Upper lobe of left lung (tissue), 6 donors: ENCODE measurements at regions not wholly inside any gene's neighbourhood (a gene's known extent, or its start where the extent isn't known, plus 50 kb on each side); places are given as distances from the start of the nearest gene placed in this dataset.

Experiments used
- ATAC-seq, 2 donors: fragments of 200-7000 bp; cut with Tn5 transposase; one replicate each; pipeline ENCODE4 v1.9.1; 2022; ENCODE audit warnings: mild to moderate bottlenecking in 2 of 2, moderate library complexity in 2 of 2; ENCODE audit not compliant: low FRiP score in 2 of 2
- DNase-seq, 2 donors: peaks; one replicate each; pipeline ENCODE4 v3.0.0-alpha.2; 2019 to 2020
- H3K27ac ChIP-seq, 4 donors: fragments of 200-600 bp; sonication (generic); one replicate each; pipeline ENCODE4 v1.5.1; 2016 to 2019
- H3K27me3 ChIP-seq, 4 donors: fragments of 200-600 bp; sonication (generic); one replicate each; pipeline ENCODE4 v1.5.1; 2017 to 2019
- H3K36me3 ChIP-seq, 4 donors: fragments of 200-600 bp; sonication (generic); one replicate each; pipeline ENCODE4 v1.5.1; 2016 to 2019
- H3K4me1 ChIP-seq, 4 donors: fragments of 200-600 bp; sonication (generic); one replicate each; pipeline ENCODE4 v1.5.1; 2018 to 2019
- H3K4me3 ChIP-seq, 4 donors: fragments of 200-600 bp; sonication (generic); one replicate each; pipeline ENCODE4 v1.5.1; 2017 to 2019; ENCODE audit warnings: mild to moderate bottlenecking in 2 of 4, moderate library complexity in 1 of 4
- H3K9me3 ChIP-seq, 4 donors: fragments of 200-600 bp; sonication (generic); one replicate each; pipeline ENCODE4 v1.5.1; 2018 to 2019
- CTCF ChIP-seq, 6 experiments: fragments of 450-650 bp in 4 of 6; fragments of 200-600 bp in 2 of 6; sonication (generic) in 2 of 6; IDR thresholded peaks; one replicate each; pipeline ENCODE4 v1.5.1; 2016 to 2019; ENCODE audit warnings: antibody characterized with exemption in 6 of 6
- EP300 ChIP-seq, 4 donors: sonication (generic); formaldehyde crosslinking; IDR thresholded peaks; one replicate each; pipeline ENCODE4 v1.5.1; 2017; ENCODE audit warnings: antibody characterized with exemption in 4 of 4, control low read depth in 2 of 4
- POLR2A ChIP-seq, 4 donors: fragments of 450-650 bp; IDR thresholded peaks; one replicate each; pipeline ENCODE4 v1.5.1; 2016 to 2017; ENCODE audit warnings: antibody characterized with exemption in 4 of 4, mild to moderate bottlenecking in 2 of 4
- POLR2AphosphoS5 ChIP-seq, 2 donors: sonication (generic); formaldehyde crosslinking; IDR thresholded peaks; one replicate each; pipeline ENCODE4 v1.5.1; 2017; ENCODE audit warnings: antibody characterized with exemption in 2 of 2
- WGBS, 2 donors: methylation state at CpG; one replicate each; pipeline ENCODE4 v1.1.5; 2017 to 2018; 5-methylcytosine and 5-hydroxymethylcytosine counted together
- donor health status: DM: no; HTN: no; CAD: no; lungs with moderate emphysema.
- donor health status: DM: no; HTN: yes; CAD: no; lungs with severe emphysema.

DNA sequence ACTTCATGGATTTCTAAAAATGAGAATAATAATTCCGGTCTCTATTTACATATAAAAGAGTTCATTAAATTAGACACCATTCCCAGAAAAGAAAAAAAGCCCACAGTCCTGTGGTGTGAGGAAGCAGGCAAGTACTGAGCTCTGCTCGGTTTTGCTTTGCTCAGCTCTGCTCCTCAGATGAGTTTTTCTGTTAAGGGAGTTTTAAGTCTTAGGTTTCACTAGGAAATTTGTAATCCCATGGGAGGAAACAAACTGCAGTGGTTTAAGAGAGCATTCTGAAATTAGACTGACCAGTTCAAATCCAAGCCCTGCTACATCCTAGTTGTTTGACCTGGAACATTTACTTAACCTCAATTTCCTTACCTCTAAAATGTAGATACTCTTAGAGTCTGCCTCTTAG lies 338.6 kb upstream of the MMADHC start:
- H3K36me3 ChIP-seq: no peaks in the 10 kb centered on the region
- H3K4me3 ChIP-seq: no peak overlapping the region
- 65 to 89% methylated on average over 2 of the region's 2 CpGs for WGBS, 2 donors
- ATAC-seq: no peak
- H3K27me3 ChIP-seq: no peaks in the 10 kb centered on the region
- no peak for DNase-seq
- H3K9me3 ChIP-seq: no peaks in the 10 kb centered on the region
- no peaks in the 10 kb centered on the region for H3K4me1 ChIP-seq
- TF ChIP-seq POLR2AphosphoS5 (IDR thresholded peaks at IDR 0.05) (no peak), EP300 (IDR thresholded peaks at IDR 0.05) (no peak), CTCF (IDR thresholded peaks at IDR 0.05) (no peak), POLR2A (IDR thresholded peaks at IDR 0.05) (no peak)
- H3K27ac ChIP-seq: no peak overlapping the region

DNA sequence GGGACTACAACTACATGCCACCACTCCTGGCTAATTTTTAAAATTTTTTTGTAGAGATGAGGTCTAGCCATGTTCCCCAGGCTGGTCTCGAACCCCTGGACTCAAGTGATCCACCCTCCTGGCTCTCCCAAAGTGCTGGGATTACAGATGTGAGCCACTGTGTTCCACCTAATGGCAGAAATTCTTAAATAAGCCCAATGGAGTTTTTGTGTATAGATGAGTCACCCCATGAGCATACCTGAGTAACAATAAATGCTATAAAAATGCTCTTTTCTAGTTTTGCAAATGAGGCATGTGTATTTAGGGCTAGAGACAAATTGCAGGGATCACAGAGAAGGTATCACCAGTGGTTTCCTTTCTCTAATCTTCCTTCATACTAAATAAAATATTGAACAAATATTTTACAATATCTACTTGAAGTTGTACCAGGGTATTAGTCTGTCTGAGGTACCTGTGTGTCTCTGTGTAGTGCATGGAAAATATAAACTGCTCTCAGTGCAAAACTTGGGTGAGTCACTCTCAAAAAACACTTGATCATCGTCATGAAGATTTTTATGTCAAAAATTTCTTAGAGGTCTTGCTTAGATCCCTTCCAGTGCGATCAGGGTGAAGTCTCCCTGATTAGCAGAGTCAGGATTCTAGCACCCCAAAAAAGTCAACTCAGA lies 337.1 kb upstream of the MMADHC start:
- DNase-seq: no peak
- Histone ChIP-seq H3K4me3 (no peak overlapping the region), H3K36me3 (no peaks in the 10 kb centered on the region), H3K9me3 (peaks cover 0 to 6% (median 0%) of the 10 kb centered on the region in 4 donors), H3K27ac (no peak overlapping the region), H3K27me3 (no peaks in the 10 kb centered on the region), H3K4me1 (no peaks in the 10 kb centered on the region)
- 68 to 87% methylated on average over 3 of the region's 3 CpGs for WGBS, 2 donors
- TF ChIP-seq EP300 (IDR thresholded peaks at IDR 0.05) (no peak), CTCF (IDR thresholded peaks at IDR 0.05) (no peak), POLR2A (IDR thresholded peaks at IDR 0.05) (no peak), POLR2AphosphoS5 (IDR thresholded peaks at IDR 0.05) (no peak)
- ATAC-seq: no peak

DNA sequence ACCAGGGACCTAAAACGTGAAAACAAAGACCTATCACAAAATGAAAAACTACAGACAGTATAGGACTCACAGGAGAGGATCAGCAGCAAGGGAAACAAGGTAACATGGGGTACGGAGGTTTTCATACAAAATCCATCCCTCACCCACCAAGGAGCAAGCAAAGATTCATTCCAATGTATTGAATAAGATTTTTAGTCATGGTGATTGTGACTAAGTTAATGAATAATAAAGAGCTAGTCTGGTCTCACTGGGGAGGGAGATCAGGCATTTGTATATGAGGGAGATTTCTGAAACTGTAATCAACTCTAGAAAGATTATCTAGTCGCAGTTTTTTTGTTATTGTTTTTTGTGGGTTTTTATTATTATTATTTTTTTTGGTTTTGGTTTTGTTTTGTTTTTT lies 336.5 kb upstream of the MMADHC start:
- WGBS, 2 donors: 70 to 74% methylated on average over 3 of the region's 3 CpGs
- DNase-seq: no peak
- no peak for TF ChIP-seq EP300 (IDR thresholded peaks at IDR 0.05)
- Histone ChIP-seq H3K27me3 (no peaks in the 10 kb centered on the region), H3K36me3 (no peaks in the 10 kb centered on the region), H3K9me3 (peaks cover 0 to 6% (median 0%) of the 10 kb centered on the region in 4 donors), H3K27ac (no peak overlapping the region), H3K4me3 (no peak overlapping the region), H3K4me1 (no peaks in the 10 kb centered on the region)
- ATAC-seq: no peak

DNA sequence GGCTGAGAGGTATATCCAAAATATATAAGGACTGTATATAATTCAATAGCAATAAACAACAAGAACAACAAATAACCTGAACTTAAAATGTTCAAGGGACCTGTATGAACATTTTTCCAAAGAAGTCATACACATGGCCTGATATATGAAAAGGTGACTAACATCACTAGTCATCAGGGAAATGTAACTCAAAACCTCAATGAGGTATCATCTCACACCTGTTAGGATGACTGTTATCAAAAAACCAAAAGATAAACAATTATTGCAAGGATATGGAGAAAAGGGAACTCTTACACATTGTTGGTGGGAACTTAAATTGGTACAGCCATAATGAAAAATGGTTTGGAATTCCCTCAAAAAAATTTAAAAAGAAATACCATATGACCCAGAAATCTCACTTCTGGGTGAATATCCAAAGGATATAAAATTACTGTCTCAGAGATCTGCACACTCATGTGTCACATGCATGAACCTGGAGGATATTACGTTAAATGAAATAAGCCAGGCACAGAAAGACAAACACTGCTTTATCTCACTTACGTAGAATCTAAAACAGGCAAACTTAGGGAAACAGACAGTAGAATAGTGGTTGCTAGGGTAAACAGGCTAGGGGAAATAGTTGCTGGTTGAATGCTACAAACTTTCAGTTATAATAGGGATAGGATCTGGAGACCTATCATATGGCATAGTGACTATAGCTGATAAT lies 334.5 kb upstream of the MMADHC start:
- no peak for TF ChIP-seq POLR2AphosphoS5 (IDR thresholded peaks at IDR 0.05)
- no peak for TF ChIP-seq EP300 (IDR thresholded peaks at IDR 0.05)
- no peak for TF ChIP-seq CTCF (IDR thresholded peaks at IDR 0.05)
- TF ChIP-seq POLR2A (IDR thresholded peaks at IDR 0.05): no peak

GRCh38 chr2:149920389-149920788 lies 332.8 kb upstream of the MMADHC start:
- ATAC-seq: no peak
- TF ChIP-seq EP300 (IDR thresholded peaks at IDR 0.05) (no peak), POLR2A (IDR thresholded peaks at IDR 0.05) (no peak), POLR2AphosphoS5 (IDR thresholded peaks at IDR 0.05) (no peak), CTCF (IDR thresholded peaks at IDR 0.05) (no peak)
- Histone ChIP-seq H3K36me3 (no peaks in the 10 kb centered on the region), H3K9me3 (peaks cover 0 to 6% (median 0%) of the 10 kb centered on the region in 4 donors), H3K27me3 (no peaks in the 10 kb centered on the region), H3K4me1 (no peaks in the 10 kb centered on the region), H3K27ac (no peak overlapping the region), H3K4me3 (no peak overlapping the region)
- 68 to 86% methylated on average over 3 of the region's 3 CpGs for WGBS, 2 donors
- DNase-seq: no peak

More for the DNA sequence above, 334.5 kb upstream of the MMADHC start:
- Histone ChIP-seq H3K9me3 (peaks cover 0 to 6% (median 0%) of the 10 kb centered on the region in 4 donors), H3K27ac (no peak overlapping the region), H3K4me1 (no peaks in the 10 kb centered on the region), H3K27me3 (no peaks in the 10 kb centered on the region), H3K4me3 (no peak overlapping the region), H3K36me3 (no peaks in the 10 kb centered on the region)
- no peak for DNase-seq
- ATAC-seq: no peak
- 91 to 92% methylated on average over 2 of the region's 2 CpGs for whole genome bisulfite sequencing, 2 donors
